ENCODE measurements at regions not wholly inside any gene's neighbourhood (a gene's known extent, or its start where the extent isn't known, plus 50 kb on each side); places are given as distances from the start of the nearest gene placed in this dataset.
"Not testable (repeated sequence)": the region's sequence is repeated elsewhere in the genome, so short reads cannot be mapped to it uniquely, and the experiment has no call there.

DNA sequence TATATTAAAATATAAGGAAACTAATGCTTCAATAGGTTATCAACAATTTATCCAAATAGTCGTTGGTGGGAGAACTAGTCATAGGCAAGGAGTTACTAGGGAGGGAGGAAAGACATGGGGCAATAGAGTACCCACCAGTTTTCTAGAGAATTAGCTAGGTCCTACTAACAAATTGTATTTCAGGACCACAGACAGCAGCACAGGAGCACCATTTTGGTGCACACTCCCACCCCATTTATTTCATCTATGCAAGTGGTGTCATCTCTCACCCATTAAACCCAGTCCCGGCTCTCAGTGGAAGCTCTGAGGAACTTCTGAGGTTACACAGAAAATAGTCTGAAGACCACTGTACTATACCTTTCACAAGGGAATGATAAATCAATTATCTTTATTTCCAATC, 89.0 kb upstream of the BCAR3 start:
- H3K4me1 ChIP-seq (ENCODE audit: insufficient read depth, low read length), result peaks cover 5% of the 10 kb centered on the region
- no peak overlapping the region for H3K4me3 ChIP-seq (ENCODE audit: low read depth in 1 of 2, low read length in 2 of 2)
- H3K27ac ChIP-seq (ENCODE audit: low read depth, low read length), result no peak overlapping the region
- H3K27me3 ChIP-seq (ENCODE audit: control insufficient read depth in 1 of 2, insufficient read depth in 2 of 2, low read length in 2 of 2), result no peaks in the 10 kb centered on the region
- H3K36me3 ChIP-seq (ENCODE audit: insufficient read depth, low read length), result no peaks in the 10 kb centered on the region
- H3K9me3 ChIP-seq (ENCODE audit: low read length), result no peaks in the 10 kb centered on the region
- H3K9ac ChIP-seq (ENCODE audit: low read length), result no peak overlapping the region

GRCh38 chr1:93769777-93770176, 88.1 kb upstream of the BCAR3 start:
- Histone ChIP-seq H3K4me3 (ENCODE audit: low read depth in 1 of 2, low read length in 2 of 2) (no peak overlapping the region), H3K27ac (ENCODE audit: low read depth, low read length) (no peak overlapping the region), H3K9ac (ENCODE audit: low read length) (no peak overlapping the region), H3K9me3 (ENCODE audit: low read length) (no peaks in the 10 kb centered on the region), H3K4me1 (ENCODE audit: insufficient read depth, low read length) (peaks cover 5% of the 10 kb centered on the region), H3K36me3 (ENCODE audit: insufficient read depth, low read length) (no peaks in the 10 kb centered on the region), H3K27me3 (ENCODE audit: control insufficient read depth in 1 of 2, insufficient read depth in 2 of 2, low read length in 2 of 2) (no peaks in the 10 kb centered on the region)

- Histone ChIP-seq H3K27me3 (ENCODE audit: control insufficient read depth in 1 of 2, insufficient read depth in 2 of 2, low read length in 2 of 2) (no peaks in the 10 kb centered on the region), H3K36me3 (ENCODE audit: insufficient read depth, low read length) (no peaks in the 10 kb centered on the region), H3K4me1 (ENCODE audit: insufficient read depth, low read length) (peaks cover 5% of the 10 kb centered on the region), H3K4me3 (ENCODE audit: low read depth in 1 of 2, low read length in 2 of 2) (no peak overlapping the region), H3K27ac (ENCODE audit: low read depth, low read length) (no peak overlapping the region), H3K9me3 (ENCODE audit: low read length) (no peaks in the 10 kb centered on the region), H3K9ac (ENCODE audit: low read length) (no peak overlapping the region)
These were observed 86.8 kb upstream of the BCAR3 start for GRCh38 chr1:93768380-93768863.

DNA sequence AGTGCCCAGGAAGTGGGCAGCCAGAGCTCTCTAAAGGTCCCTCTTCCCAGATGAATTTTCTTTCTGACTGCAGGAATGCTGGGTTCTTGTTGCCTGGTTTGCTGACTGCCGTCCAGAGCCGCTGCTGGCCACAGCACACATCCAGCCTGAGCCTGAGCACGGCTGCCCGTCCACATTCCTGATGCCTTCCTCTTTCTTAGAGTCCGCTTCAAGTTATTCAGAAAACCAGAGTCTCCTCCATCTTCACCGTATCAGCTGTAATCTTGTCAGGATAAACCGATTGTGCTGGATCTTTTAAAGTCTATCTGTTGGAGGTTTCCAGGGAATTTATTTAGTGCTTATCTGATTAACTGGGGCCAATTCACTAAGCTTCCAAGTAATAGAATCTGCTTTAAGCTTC, 84.8 kb upstream of the BCAR3 start:
- no peaks in the 10 kb centered on the region for H3K36me3 ChIP-seq (ENCODE audit: insufficient read depth, low read length)
- H3K4me3 ChIP-seq (ENCODE audit: low read depth in 1 of 2, low read length in 2 of 2), result no peak overlapping the region
- H3K27ac ChIP-seq (ENCODE audit: low read depth, low read length), result no peak overlapping the region
- H3K9me3 ChIP-seq (ENCODE audit: low read length), result no peaks in the 10 kb centered on the region
- peaks cover 5% of the 10 kb centered on the region for H3K4me1 ChIP-seq (ENCODE audit: insufficient read depth, low read length)
- H3K9ac ChIP-seq (ENCODE audit: low read length), result no peak overlapping the region
- H3K27me3 ChIP-seq (ENCODE audit: control insufficient read depth in 1 of 2, insufficient read depth in 2 of 2, low read length in 2 of 2), result no peaks in the 10 kb centered on the region

GRCh38 chr1:93765099-93765498, 83.5 kb upstream of the BCAR3 start:
- no peak overlapping the region for H3K27ac ChIP-seq (ENCODE audit: low read depth, low read length)
- no peak overlapping the region for H3K4me3 ChIP-seq (ENCODE audit: low read depth in 1 of 2, low read length in 2 of 2)
- no peaks in the 10 kb centered on the region for H3K36me3 ChIP-seq (ENCODE audit: insufficient read depth, low read length)
- peaks cover 5% of the 10 kb centered on the region for H3K4me1 ChIP-seq (ENCODE audit: insufficient read depth, low read length)
- H3K9me3 ChIP-seq (ENCODE audit: low read length), result no peaks in the 10 kb centered on the region
- H3K27me3 ChIP-seq (ENCODE audit: control insufficient read depth in 1 of 2, insufficient read depth in 2 of 2, low read length in 2 of 2), result no peaks in the 10 kb centered on the region
- no peak overlapping the region for H3K9ac ChIP-seq (ENCODE audit: low read length)

DNA sequence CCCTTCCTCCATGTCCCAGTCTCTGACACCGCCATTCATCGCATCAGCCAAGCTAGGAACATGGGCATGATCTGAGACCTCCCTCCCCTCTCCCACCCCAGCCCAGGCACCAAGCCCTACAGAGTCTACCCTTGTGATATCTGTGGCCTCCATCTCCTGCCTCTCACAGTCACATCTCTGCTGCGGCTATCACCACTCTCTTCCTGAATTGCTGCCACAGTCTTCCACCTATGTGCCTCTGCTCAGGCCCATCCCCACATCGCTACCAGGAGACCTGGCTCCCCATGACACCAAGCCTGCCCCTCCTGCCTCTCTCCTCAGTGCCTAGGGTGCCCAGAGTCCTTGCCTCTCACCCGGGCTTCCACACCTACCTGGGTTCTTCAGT, 82.7 kb upstream of the BCAR3 start:
- H3K4me1 ChIP-seq (ENCODE audit: insufficient read depth, low read length), result peaks cover 5% of the 10 kb centered on the region
- H3K4me3 ChIP-seq (ENCODE audit: low read depth in 1 of 2, low read length in 2 of 2), result no peak overlapping the region
- no peak overlapping the region for H3K27ac ChIP-seq (ENCODE audit: low read depth, low read length)
- no peaks in the 10 kb centered on the region for H3K27me3 ChIP-seq (ENCODE audit: control insufficient read depth in 1 of 2, insufficient read depth in 2 of 2, low read length in 2 of 2)
- H3K9ac ChIP-seq (ENCODE audit: low read length), result no peak overlapping the region
- H3K36me3 ChIP-seq (ENCODE audit: insufficient read depth, low read length), result no peaks in the 10 kb centered on the region
- no peaks in the 10 kb centered on the region for H3K9me3 ChIP-seq (ENCODE audit: low read length)

DNA sequence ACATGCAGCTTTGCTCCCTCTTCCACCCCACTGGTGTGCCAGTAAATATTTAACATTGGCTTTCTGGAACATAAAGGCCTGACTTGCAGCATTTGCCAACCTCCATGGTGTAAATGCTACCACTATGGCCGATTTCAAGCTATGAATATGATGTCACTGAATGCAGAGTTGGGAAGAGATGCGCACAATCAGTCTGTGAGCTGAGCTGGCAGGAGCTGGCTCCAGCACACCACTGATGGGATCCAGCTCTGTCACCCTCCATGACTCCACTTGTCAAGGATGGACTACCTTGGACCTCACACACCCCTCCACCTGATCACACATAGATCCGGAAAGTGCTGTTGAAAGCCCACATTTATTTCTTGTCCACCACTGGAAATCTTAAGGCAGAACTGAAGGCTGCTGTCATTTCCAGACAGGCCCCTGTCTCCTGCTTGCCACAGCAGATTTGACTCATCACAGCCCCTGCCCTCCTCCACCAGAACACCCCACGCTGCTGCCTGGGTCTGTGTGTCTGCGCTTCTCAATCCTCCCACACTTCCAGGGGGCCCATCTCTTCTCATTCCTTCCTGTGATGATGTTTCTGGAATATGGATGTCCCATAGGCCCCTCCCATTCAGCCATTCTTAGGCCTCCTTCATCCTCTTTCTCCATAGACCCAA, 82.2 kb upstream of the BCAR3 start:
- H3K9ac ChIP-seq (ENCODE audit: low read length), result no peak overlapping the region

DNA sequence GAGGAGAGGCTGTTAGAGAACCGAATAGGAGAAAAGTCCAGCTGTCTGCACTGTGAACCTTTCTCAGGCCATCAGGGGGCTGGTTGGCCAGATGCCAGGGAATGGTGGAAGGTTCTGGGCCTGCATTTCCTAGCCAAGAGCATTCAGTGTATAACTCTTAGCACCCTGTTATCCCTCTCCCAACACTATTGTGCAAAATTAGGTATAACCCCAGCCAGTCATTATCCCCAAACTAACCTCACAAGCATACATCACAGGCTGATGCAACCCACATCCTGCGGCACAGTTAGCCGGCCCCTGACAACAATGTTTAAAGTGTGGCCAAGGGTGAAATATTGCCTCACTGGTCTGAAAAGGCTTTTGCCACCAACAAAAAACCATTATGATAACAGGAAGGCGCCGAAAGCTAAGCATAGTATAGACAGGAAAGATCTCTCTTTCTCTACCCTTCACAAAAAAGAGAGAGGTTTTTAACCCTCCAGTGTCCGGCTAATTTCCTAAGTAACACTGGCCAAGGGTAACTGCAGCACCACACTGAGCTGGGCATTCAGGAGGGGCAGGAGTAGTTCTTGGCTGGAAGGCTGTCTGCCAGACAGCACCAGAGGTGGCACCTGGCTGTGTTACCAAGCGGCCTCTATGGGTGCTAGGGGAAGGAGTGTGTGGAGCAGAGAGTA, 77.3 kb upstream of the BCAR3 start:
- H3K9me3 ChIP-seq (ENCODE audit: low read length), result no peaks in the 10 kb centered on the region
- H3K4me3 ChIP-seq (ENCODE audit: low read depth in 1 of 2, low read length in 2 of 2), result no peak overlapping the region
- H3K9ac ChIP-seq (ENCODE audit: low read length), result no peak overlapping the region
- no peaks in the 10 kb centered on the region for H3K4me1 ChIP-seq (ENCODE audit: insufficient read depth, low read length)
- H3K27me3 ChIP-seq (ENCODE audit: control insufficient read depth in 1 of 2, insufficient read depth in 2 of 2, low read length in 2 of 2), result no peaks in the 10 kb centered on the region
- no peaks in the 10 kb centered on the region for H3K36me3 ChIP-seq (ENCODE audit: insufficient read depth, low read length)
- no peak overlapping the region for H3K27ac ChIP-seq (ENCODE audit: low read depth, low read length)

More for the DNA sequence above, 82.2 kb upstream of the BCAR3 start:
- no peak overlapping the region for H3K27ac ChIP-seq (ENCODE audit: low read depth, low read length)
- no peaks in the 10 kb centered on the region for H3K36me3 ChIP-seq (ENCODE audit: insufficient read depth, low read length)
- H3K9me3 ChIP-seq (ENCODE audit: low read length), result no peaks in the 10 kb centered on the region
- no peaks in the 10 kb centered on the region for H3K27me3 ChIP-seq (ENCODE audit: control insufficient read depth in 1 of 2, insufficient read depth in 2 of 2, low read length in 2 of 2)
- no peak overlapping the region for H3K4me3 ChIP-seq (ENCODE audit: low read depth in 1 of 2, low read length in 2 of 2)
- H3K4me1 ChIP-seq (ENCODE audit: insufficient read depth, low read length), result peaks cover 5% of the 10 kb centered on the region

GRCh38 chr1:93757256-93758036, 75.8 kb upstream of the BCAR3 start:
- Histone ChIP-seq H3K4me1 (ENCODE audit: insufficient read depth, low read length) (peaks cover 8% of the 10 kb centered on the region), H3K27ac (ENCODE audit: low read depth, low read length) (no peak overlapping the region), H3K36me3 (ENCODE audit: insufficient read depth, low read length) (no peaks in the 10 kb centered on the region), H3K27me3 (ENCODE audit: control insufficient read depth in 1 of 2, insufficient read depth in 2 of 2, low read length in 2 of 2) (no peaks in the 10 kb centered on the region), H3K9me3 (ENCODE audit: low read length) (no peaks in the 10 kb centered on the region), H3K9ac (ENCODE audit: low read length) (no peak overlapping the region), H3K4me3 (ENCODE audit: low read depth in 1 of 2, low read length in 2 of 2) (no peak overlapping the region)

DNA sequence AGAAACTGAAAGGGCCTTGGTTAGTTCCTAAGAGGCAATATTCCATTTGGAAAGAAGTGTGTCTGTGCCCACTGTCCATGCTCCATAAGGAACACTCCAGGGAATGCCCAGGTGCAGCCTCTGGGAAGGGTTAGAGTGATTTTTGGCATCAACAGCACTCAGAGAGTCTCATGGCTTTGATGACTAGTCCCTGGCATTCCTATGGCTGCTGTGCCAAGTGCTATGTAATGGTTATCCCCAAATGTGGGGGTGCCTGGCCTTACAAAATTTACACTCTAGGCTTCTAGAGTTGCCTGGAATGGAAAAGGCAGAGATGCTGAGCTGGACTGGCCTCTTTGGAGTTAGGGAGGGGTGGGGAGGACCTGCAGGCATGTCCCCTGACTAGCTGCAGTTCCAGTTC, 75.0 kb upstream of the BCAR3 start:
- Histone ChIP-seq H3K27me3 (ENCODE audit: control insufficient read depth in 1 of 2, insufficient read depth in 2 of 2, low read length in 2 of 2) (no peaks in the 10 kb centered on the region), H3K9ac (ENCODE audit: low read length) (no peak overlapping the region), H3K4me1 (ENCODE audit: insufficient read depth, low read length) (peaks cover 16% of the 10 kb centered on the region), H3K36me3 (ENCODE audit: insufficient read depth, low read length) (no peaks in the 10 kb centered on the region), H3K27ac (ENCODE audit: low read depth, low read length) (no peak overlapping the region), H3K9me3 (ENCODE audit: low read length) (no peaks in the 10 kb centered on the region), H3K4me3 (ENCODE audit: low read depth in 1 of 2, low read length in 2 of 2) (no peak overlapping the region)

- not testable (repeated sequence) for H3K27me3 ChIP-seq (ENCODE audit: control insufficient read depth in 1 of 2, insufficient read depth in 2 of 2, low read length in 2 of 2); H3K27ac ChIP-seq (ENCODE audit: low read depth, low read length); H3K4me3 ChIP-seq (ENCODE audit: low read depth in 1 of 2, low read length in 2 of 2); H3K9ac ChIP-seq (ENCODE audit: low read length); H3K9me3 ChIP-seq (ENCODE audit: low read length); H3K36me3 ChIP-seq (ENCODE audit: insufficient read depth, low read length)
- H3K4me1 ChIP-seq (ENCODE audit: insufficient read depth, low read length), result peaks cover 26% of the 10 kb centered on the region
These were observed 73.6 kb upstream of the BCAR3 start for GRCh38 chr1:93755251-93755715.

Data from muscle layer of colon (tissue), 2 donors.